Prostate gland (tissue), 2 donors: ENCODE measurements at regions not wholly inside any gene's neighbourhood (a gene's known extent, or its start where the extent isn't known, plus 50 kb on each side); places are given as distances from the start of the nearest gene placed in this dataset.

Experiments
- CTCF ChIP-seq, 4 experiments: fragments of 200-600 bp in 2 of 4; fragments of 450-650 bp in 2 of 4; sonication (generic) in 2 of 4; IDR thresholded peaks; 1 replicate in 3 of 4; 2 replicates in 1 of 4; pipeline ENCODE4 v1.5.1; 2016 to 2019; ENCODE audit warnings: antibody characterized with exemption in 4 of 4, mild to moderate bottlenecking in 2 of 4, moderate library complexity in 2 of 4
- POLR2A ChIP-seq: fragments of 450-650 bp; IDR thresholded peaks from one replicate; pipeline ENCODE4 v1.6.1; 2016; ENCODE audit warnings: antibody characterized with exemption, mild to moderate bottlenecking
- POLR2AphosphoS5 ChIP-seq: sonication (generic); formaldehyde crosslinking; IDR thresholded peaks from one replicate; pipeline ENCODE4 v1.6.1; 2017; ENCODE audit warnings: antibody characterized with exemption

- TF ChIP-seq CTCF (IDR thresholded peaks at IDR 0.05) (no peak), POLR2A (no peak), POLR2AphosphoS5 (no peak)
Measured at GRCh38 chr2:106735807-106736206, 150.2 kb downstream of the ST6GAL2 start.
